ENCODE measurements at regions not wholly inside any gene's neighbourhood (a gene's known extent, or its start where the extent isn't known, plus 50 kb on each side); places are given as distances from the start of the nearest gene placed in this dataset.

DNA sequence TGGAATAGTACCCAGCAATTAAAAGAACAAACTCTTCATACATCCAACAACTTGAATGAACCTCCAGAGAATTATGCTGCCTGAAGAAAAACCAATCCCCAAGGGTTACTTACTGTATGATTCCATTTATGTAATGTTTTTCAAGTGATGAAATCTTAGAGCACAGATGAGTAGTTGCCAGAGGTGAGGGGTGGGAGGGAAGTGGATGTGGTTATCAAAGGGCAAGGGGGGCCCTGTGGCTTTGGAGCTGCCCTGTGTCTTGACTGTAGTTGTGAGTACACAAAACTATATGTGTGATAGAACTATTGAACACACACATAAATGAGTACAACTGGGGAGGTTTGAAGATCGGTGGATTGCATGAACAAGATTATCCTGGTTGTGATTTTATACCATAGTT is 115.8 kb upstream of the SLC25A48 start:
- Histone ChIP-seq H3K36me3 (replicated peaks in 1 of 2; ENCODE audit: insufficient read depth in 1 of 2, low read depth in 2 of 2) (no peaks in the 10 kb centered on the region), H3K4me1 (no peaks in the 10 kb centered on the region), H3K4me3 (no peak overlapping the region), H3K27ac (no peak overlapping the region), H3K27me3 (no peaks in the 10 kb centered on the region), H3K9me3 (no peaks in the 10 kb centered on the region)
- ATAC-seq: no peak
- DNase-seq: no peak
- 69 to 79% methylated on average over 1 of the region's 1 CpG for WGBS, 2 donors
- intact Hi-C loops (cut with DNase I): no loop called here
- no peak for TF ChIP-seq POLR2A (IDR thresholded peaks at IDR 0.05)
- TF ChIP-seq, protein P1, sequence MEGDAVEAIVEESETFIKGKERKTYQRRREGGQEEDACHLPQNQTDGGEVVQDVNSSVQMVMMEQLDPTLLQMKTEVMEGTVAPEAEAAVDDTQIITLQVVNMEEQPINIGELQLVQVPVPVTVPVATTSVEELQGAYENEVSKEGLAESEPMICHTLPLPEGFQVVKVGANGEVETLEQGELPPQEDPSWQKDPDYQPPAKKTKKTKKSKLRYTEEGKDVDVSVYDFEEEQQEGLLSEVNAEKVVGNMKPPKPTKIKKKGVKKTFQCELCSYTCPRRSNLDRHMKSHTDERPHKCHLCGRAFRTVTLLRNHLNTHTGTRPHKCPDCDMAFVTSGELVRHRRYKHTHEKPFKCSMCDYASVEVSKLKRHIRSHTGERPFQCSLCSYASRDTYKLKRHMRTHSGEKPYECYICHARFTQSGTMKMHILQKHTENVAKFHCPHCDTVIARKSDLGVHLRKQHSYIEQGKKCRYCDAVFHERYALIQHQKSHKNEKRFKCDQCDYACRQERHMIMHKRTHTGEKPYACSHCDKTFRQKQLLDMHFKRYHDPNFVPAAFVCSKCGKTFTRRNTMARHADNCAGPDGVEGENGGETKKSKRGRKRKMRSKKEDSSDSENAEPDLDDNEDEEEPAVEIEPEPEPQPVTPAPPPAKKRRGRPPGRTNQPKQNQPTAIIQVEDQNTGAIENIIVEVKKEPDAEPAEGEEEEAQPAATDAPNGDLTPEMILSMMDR (IDR thresholded peaks at IDR 0.05): no peak

DNA sequence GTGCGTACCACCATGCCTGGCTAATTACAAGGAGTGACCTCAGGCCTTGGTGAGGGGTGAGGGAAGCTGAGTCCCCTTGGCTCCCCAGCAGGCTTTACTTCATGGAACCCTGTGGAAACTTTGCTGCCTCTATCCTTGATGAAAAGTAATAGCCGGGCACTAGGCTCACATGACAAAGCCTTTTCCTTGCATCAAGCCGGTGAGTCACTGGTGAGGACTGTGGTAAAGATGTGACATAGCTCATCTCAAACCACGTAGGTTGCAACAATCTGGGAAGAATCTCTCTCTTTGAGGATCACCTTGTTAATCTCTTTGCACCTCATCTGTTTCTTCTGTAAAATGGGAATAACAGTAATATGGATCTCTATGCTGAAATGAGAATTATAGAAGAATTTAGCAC is 116.3 kb upstream of the SLC25A48 start:
- 51 to 72% methylated on average over 3 to 4 of the region's 4 CpGs for WGBS, 2 donors
- Histone ChIP-seq H3K4me1 (no peaks in the 10 kb centered on the region), H3K27ac (no peak overlapping the region), H3K4me3 (no peak overlapping the region), H3K36me3 (replicated peaks in 1 of 2; ENCODE audit: insufficient read depth in 1 of 2, low read depth in 2 of 2) (no peaks in the 10 kb centered on the region), H3K27me3 (no peaks in the 10 kb centered on the region), H3K9me3 (no peaks in the 10 kb centered on the region)
- TF ChIP-seq POLR2A (IDR thresholded peaks at IDR 0.05): no peak
- TF ChIP-seq, protein P1 (IDR thresholded peaks at IDR 0.05): no peak
- no peak for ATAC-seq
- intact Hi-C loops (cut with DNase I): no loop called here
- DNase-seq: no peak

DNA sequence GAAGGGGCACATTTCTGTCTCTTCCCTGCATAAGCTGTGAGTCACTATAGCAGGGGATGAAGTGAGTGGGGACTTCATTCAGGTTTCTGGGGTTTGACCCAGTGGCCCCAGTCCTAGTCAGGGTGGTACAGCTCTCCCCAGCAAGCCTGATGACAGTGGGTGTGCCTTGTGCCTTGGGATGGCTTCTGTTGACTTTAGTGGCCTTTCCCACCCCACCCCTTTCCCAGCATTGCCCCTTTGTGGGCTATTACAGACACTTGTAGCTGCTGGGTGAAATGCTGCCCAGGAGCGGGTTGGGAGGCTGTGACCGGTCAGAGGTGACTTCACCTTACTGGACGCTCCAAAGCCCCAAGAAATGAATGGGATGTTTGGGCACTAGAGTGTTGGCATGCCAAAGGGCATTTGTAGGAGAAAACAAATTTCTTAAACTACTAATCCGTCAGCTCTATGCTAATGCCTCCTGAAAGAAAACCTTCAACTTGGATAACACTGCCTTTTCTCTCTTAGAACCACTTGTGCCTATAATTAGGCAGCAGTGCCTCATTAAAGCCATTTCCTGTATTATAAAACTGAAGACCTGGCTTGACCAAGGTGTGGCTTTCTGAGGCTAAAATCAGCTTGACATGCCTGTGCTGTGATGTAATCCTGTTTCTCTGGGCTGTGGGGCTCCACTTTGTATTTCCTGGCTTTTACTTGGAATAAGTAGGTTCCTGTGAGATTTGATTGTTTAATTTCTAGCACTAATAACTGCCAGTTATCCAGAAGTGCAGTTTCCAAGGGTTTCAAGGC is 119.0 kb upstream of the SLC25A48 start:
- intact Hi-C loops (cut with DNase I): no loop called here
- 64 to 77% methylated on average over 4 of the region's 4 CpGs for WGBS, 2 donors
- Histone ChIP-seq H3K27ac (no peak overlapping the region), H3K4me1 (no peaks in the 10 kb centered on the region), H3K27me3 (no peaks in the 10 kb centered on the region), H3K4me3 (no peak overlapping the region), H3K36me3 (replicated peaks in 1 of 2; ENCODE audit: insufficient read depth in 1 of 2, low read depth in 2 of 2) (no peaks in the 10 kb centered on the region), H3K9me3 (no peaks in the 10 kb centered on the region)
- no peak for TF ChIP-seq POLR2A (IDR thresholded peaks at IDR 0.05)
- TF ChIP-seq, protein P1 (IDR thresholded peaks at IDR 0.05): no peak
- DNase-seq (no peak), ATAC-seq (no peak)

DNA sequence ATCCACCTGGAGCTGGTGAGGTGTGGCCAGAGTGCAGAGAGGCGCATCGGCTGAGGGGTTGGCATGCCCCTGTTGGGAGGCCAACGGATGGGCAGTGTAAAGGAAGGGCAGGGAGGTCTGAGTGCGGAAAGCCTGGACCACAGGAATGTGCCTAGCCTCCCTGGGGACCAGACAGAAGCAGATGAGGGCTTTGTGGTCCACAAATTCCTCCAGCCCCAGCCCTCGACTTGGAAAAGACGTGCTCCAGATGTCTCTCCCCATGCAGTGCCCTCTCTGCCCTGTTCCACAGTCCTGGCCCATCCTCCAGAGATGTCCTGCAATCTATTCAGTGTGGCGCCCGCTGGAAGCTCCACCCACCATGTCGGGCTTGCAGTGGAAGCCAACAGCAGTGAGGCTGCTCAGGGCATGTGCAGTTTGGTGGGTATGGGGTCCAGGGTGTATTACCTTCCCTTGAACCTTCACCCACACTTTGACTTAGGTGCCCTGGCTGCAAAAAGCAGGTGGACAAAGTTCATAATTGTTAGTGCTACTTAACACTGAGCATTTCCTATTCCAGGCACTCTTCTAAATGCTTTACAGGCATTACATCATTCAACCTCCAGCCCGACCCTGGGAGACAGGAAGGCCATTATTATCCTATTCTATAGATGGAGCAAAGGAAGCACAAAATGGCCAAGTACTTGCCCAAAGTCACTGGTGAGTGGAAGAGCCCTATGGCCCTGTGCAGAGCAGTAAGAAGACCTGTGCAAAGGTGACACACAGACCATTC is 120.2 kb upstream of the SLC25A48 start:
- Histone ChIP-seq H3K4me3 (no peak overlapping the region), H3K9me3 (no peaks in the 10 kb centered on the region), H3K27ac (no peak overlapping the region), H3K4me1 (no peaks in the 10 kb centered on the region), H3K27me3 (no peaks in the 10 kb centered on the region), H3K36me3 (replicated peaks in 1 of 2; ENCODE audit: insufficient read depth in 1 of 2, low read depth in 2 of 2) (no peaks in the 10 kb centered on the region)
- TF ChIP-seq, protein P1 (IDR thresholded peaks at IDR 0.05): no peak
- TF ChIP-seq POLR2A (IDR thresholded peaks at IDR 0.05): no peak
- intact Hi-C loops (cut with DNase I): no loop called here
- DNase-seq: no peak
- ATAC-seq: no peak
- WGBS, 2 donors: 66% methylated on average over 10 of the region's 10 CpGs

Measured in body of pancreas (tissue), 4 donors.